ENCODE measurements at regions not wholly inside any gene's neighbourhood (a gene's known extent, or its start where the extent isn't known, plus 50 kb on each side); places are given as distances from the start of the nearest gene placed in this dataset.

GRCh38 chr6:120248451-120248850 lies 898.9 kb upstream of the MAN1A1 start:
- no peak for DNase-seq (ENCODE audit: low spot score)

- DNase-seq (ENCODE audit: low spot score), result no peak
These were observed 887.7 kb upstream of the MAN1A1 start for GRCh38 chr6:120237221-120237620.

GRCh38 chr6:120230008-120230407 lies 880.4 kb upstream of the MAN1A1 start:
- DNase-seq (ENCODE audit: low spot score), result no peak

- no peak for DNase-seq (ENCODE audit: low spot score)
These were observed 878.7 kb upstream of the MAN1A1 start for GRCh38 chr6:120228297-120228696.

GRCh38 chr6:120219339-120219738 lies 869.8 kb upstream of the MAN1A1 start:
- no peak for DNase-seq (ENCODE audit: low spot score)

- DNase-seq (ENCODE audit: low spot score), result no peak
These were observed 864.5 kb upstream of the MAN1A1 start for GRCh38 chr6:120214088-120214499.

GRCh38 chr6:120211955-120212792 lies 862.6 kb upstream of the MAN1A1 start:
- DNase-seq (ENCODE audit: low spot score), result no peak

GRCh38 chr6:120202878-120203277 lies 853.3 kb upstream of the MAN1A1 start:
- DNase-seq (ENCODE audit: low spot score), result no peak

GRCh38 chr6:120200853-120201252 lies 851.3 kb upstream of the MAN1A1 start:
- DNase-seq (ENCODE audit: low spot score), result no peak

GRCh38 chr6:120198033-120198432 lies 848.5 kb upstream of the MAN1A1 start:
- DNase-seq (ENCODE audit: low spot score), result no peak

GRCh38 chr6:120186080-120186479 lies 836.5 kb upstream of the MAN1A1 start:
- no peak for DNase-seq (ENCODE audit: low spot score)

GRCh38 chr6:120173250-120173649 lies 823.7 kb upstream of the MAN1A1 start:
- no peak for DNase-seq (ENCODE audit: low spot score)

- no peak for DNase-seq (ENCODE audit: low spot score)
These were observed 815.0 kb upstream of the MAN1A1 start for GRCh38 chr6:120164531-120164930.

- DNase-seq (ENCODE audit: low spot score), result no peak
These were observed 808.3 kb upstream of the MAN1A1 start for GRCh38 chr6:120157873-120158272.

GRCh38 chr6:120147071-120147871 lies 797.7 kb upstream of the MAN1A1 start:
- DNase-seq (ENCODE audit: low spot score), result no peak

GRCh38 chr6:120141601-120142000 lies 792.0 kb upstream of the MAN1A1 start:
- DNase-seq (ENCODE audit: low spot score), result no peak

GRCh38 chr6:120137492-120137891 lies 787.9 kb upstream of the MAN1A1 start:
- no peak for DNase-seq (ENCODE audit: low spot score)

- no peak for DNase-seq (ENCODE audit: low spot score)
These were observed 779.7 kb upstream of the MAN1A1 start for GRCh38 chr6:120129228-120129627.

GRCh38 chr6:120122401-120122800 lies 772.8 kb upstream of the MAN1A1 start:
- no peak for DNase-seq (ENCODE audit: low spot score)

GRCh38 chr6:120116343-120116742 lies 766.8 kb upstream of the MAN1A1 start:
- no peak for DNase-seq (ENCODE audit: low spot score)

GRCh38 chr6:120112980-120113379 lies 763.4 kb upstream of the MAN1A1 start:
- DNase-seq (ENCODE audit: low spot score), result no peak

- no peak for DNase-seq (ENCODE audit: low spot score)
These were observed 761.4 kb upstream of the MAN1A1 start for GRCh38 chr6:120111001-120111400.

All from ureter (tissue), 1 donor.